ENCODE measurements at regions not wholly inside any gene's neighbourhood (a gene's known extent, or its start where the extent isn't known, plus 50 kb on each side); places are given as distances from the start of the nearest gene placed in this dataset.
"Not testable (repeated sequence)": the region's sequence is repeated elsewhere in the genome, so short reads cannot be mapped to it uniquely, and the experiment has no call there.

DNA sequence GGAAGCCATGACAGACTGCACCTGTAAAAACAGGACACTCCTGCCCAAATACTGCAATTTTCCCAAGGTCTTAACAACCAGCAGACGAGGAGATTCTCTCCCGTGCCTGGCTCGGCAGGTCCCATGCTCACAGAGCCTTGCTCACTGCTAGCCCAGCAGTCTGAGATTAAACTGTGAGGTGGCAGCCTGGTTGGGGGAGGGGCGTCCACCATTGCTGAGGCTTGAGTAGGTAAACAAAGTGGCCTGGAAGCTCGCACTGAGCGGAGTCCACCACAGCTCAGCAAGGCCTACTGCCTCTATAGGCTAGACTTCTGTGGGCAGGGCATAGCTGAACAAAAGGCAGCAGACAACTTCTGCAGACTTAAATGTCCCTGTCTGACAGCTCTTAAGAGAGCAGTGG, 80.3 kb downstream of the ANXA5 start:
- DNase-seq = not testable (repeated sequence)

DNA sequence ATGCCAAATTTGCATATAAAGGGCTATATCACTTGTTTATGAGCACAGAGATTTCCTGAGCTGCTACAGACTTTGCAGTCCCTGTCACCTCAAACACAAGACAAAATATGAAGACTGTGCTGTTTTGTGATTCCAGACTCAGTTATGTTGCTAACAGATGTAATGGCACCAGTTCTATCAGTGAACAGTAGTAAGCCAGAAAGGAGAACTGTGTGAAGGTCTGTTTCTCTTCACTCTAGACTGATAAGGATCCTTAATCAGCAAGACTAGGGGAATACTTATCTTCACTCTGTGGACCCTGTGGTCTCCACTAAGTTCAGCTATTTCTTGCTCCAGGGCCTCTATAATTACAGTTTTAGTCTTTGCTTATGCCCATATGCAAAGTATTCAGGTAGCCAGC, 82.7 kb downstream of the ANXA5 start:
- no peak for DNase-seq

DNA sequence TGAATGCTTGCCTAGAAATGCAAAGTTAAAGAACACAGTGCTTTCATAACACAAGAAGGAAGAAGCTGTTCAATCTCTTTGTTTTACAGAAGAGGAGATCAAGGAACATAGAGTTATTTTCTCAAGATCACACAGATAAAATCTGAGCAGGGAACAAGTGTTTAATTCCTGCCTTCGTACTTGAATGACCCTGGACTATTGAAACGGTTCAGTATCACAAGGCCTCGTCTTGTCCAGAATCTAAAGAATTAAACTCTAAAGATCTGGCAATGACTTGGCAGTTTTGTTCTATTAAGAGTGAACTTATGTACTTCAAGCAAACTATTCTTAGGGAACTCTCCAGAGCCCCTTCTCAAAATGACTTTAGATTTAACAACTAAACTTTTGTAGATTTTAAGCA, 97.7 kb downstream of the ANXA5 start:
- DNase-seq = no peak

DNA sequence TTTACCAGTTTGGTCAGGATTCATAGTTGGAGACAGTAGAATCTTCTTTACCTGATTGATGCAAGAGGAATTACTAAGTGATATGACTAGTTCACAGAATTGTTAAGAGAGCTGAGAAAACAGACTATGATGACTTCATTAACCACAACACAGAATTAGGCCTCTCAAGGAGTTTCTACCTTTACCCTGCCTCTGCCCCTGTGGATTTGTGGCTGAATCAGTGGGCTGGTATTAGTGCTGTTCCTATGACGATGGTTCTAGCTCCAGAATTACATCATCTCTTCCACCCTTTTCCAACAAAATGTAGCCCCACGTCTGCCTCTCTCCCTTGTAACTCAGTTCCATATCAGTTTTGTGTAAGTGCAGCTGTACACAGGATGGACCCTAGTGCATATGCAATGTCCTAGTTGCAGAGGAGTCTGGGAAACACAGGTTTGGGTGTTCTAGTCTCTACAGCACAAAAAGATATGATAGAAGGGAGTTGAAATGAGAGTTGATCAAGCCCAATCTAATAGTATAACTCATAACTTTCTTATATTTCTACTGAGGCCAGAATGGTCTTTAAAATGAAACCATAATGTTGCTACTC, 99.3 kb downstream of the ANXA5 start:
- no peak for DNase-seq

DNA sequence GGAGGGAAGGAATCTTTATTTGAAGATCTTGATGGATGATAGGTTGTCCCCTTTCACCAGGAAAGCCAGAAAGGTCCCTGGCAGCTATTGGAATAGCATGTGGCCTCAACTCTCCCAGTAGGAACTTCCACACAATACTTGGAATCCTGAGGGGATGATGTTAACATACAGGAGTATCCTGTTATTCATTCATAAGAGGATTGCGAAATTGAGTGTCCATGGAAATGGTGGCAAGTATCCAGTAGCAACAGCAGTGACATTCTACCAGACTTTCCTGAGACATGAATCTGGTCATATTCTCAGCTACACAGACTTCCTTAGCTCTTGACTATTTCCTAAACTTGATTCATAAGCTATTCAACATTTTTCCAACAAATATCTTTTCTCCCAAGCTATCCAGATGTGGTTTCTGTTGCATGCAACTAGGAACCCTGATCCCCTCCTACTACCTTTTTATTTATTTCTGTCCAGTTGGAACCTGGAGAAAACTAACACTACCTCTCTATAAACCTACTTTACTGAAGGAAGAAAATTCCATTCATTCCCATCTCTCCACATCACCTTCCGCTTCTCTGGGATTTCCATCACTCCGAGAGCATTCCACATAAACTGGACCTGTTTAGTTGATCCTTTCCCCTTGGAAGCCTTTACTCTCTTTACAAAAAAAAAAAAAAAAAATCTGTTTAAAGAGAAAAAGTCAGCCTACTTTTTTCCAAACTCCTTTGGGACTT, 101.8 kb downstream of the ANXA5 start:
- no peak for DNase-seq

DNA sequence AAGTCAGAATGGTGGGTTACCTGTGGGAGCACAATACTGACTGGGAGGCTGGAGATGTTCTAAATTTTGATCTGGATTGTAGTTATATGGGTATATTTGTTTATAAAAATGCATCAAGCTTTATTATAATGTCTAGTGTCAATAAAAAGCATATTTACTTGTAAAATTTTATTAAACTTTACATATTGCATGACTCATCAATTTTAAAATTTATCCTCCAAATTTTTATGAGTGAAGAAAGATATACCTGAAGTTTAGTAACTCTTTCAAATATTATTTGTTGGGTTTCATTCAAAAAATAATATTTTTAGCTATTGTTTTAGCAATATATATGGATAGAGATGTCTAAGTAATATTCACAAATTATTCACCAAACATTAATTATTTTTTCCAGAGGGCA, 103.0 kb downstream of the ANXA5 start:
- DNase-seq = no peak

DNA sequence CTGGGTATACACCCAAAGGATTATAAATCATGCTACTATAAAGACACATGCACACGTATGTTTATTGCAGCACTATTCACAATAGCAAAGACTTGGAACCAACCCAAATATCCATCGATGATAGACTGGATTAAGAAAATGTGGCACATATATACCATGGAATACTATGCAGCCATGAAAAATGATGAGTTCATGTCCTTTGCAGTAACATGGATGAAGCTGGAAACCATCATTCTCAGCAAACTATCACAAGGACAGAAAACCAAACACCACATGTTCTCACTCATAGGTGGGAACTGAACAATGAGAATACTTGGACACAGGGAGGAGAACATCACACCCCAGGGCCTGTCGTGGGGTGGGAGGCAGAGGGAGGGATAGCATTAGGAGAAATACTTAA, 104.5 kb downstream of the ANXA5 start:
- not testable (repeated sequence) for DNase-seq

DNA sequence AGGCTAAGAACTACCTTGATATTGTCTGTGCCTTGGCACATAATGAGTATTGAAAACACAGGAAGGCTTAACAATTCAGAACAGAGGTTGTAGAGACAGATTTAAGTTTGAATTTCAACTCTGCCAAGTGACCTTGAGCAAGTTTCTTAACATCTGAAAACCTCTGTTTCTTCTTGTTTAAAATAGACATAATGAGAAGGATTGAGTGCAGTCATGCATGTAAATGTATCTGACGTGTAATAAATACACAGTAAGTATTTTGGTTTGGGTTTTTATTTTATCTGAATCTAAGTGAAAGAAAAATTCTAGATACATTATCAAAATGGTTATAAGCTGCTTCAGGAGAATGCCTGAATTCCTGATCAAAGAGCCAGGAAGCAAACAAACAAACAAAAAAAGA, 111.9 kb downstream of the ANXA5 start:
- DNase-seq = no peak

DNA sequence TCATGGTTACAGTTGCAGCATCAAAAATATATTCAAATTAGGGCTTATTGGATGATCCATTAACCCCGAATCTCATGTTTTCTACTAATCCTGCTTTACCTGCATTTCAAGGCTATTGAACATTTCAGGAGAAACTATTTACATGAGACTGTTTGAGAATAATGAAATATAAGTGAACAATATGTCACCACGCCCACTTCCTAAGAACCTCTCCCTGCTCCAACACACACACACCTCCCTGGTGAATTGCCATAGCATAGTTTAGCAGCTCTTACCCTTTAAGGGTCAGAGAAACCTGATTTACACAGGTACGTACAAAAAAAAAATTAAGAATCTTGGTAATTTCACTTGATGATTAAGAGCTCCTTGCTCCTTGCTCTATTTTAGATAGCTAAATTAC, 113.4 kb downstream of the ANXA5 start:
- DNase-seq = no peak

DNA sequence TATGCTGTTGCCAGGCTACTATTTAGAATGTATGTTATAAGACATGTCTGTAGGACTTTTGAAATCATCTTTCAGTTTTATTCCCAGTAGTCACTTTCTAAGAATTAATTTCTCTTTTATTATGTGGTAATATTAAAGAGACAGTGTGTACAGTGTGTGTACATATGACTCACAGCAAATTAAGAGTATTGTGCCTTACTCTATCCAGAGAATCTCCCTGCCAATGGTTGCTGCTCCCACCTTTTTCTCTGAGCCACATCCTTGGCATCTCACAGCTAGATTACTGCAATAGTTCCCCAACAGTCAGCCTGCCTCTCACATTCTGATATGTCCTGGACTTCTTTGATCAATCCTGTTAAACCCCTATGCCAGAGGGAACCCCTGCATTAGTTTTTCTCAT, 114.5 kb downstream of the ANXA5 start:
- DNase-seq = no peak

DNA sequence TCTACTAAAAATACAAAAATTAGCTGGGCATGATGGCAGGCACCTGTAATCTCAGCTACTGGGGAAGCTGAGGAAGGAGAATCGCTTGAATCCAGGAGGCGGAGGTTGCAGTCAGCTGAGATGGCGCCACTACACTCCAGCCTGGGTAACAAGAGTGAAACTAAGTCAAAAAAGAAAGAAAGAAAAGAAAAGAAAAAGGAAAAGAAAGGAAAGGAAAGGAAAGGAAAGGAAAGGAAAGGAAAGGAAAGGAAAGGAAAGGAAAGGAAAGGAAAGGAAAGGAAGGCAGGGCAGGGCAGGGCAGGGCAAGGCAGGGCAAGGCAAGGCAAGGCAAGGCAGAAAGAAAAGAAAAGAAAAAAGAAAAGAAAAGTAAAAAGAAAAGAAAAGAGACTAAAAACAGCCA, 121.4 kb downstream of the ANXA5 start:
- not testable (repeated sequence) for DNase-seq

DNA sequence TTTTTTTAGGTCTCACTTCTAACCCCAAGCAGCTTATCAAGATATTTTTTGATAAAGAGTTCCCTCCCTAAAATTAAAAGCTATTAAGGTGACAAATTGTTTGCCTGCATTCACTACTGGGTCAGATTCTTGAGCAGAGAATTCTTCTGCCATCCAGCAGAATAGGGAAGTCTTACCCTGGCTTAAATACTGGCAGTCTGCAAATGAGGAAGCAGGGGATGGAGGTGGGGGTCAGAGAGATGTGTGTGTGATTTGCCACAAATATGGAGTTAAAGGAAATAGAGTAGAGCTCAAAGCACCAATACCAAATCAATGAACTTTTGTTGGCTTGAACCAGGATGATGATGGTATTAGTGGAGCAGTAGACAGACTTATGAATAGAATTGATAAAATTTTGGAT, 122.2 kb downstream of the ANXA5 start:
- no peak for DNase-seq

DNA sequence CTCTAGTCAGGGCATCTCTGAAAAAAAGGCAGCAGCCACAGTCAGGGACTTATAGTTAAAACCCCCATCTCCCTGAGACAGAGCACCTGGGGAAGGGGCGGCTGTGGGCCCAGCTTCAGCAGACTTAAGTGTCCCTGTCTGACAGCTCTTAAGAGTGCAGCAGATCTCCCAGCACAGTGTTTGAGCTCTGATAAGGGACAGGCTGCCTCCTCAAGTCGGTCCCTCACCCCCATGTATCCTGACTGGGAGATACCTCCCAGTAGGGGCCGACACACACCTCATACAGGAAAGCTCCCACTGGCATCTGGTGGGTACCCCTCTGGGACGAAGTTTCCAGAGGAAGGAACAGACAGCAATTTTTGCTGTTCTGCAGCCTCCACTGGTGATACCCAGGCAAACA, 129.0 kb downstream of the ANXA5 start:
- no peak for DNase-seq

DNA sequence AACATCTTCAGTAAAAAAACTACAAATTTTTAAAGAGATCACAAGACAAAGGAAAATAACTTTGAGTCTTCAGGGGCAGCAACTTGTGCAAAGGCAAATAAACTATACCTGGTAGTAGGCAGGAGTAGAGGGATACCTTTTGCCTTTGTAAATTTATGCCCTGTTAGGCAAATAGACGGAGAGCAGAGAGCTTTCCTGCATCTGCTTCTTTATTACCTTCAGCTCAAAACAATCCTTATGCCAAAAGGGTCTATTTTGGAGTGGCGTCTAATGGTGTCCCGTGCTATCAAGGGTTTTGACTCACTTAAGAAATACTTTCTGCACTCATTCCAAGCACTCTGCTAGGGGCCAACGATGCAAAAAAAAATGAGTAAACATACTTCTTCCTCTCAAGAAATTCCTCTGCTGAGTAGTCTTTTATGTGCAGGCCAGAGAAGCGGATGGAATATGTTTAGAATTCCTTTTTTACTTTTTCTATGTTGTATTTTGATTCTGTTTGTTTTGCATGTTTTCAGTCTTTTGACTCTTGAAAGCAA, 131.9 kb downstream of the ANXA5 start:
- no peak for DNase-seq

DNA sequence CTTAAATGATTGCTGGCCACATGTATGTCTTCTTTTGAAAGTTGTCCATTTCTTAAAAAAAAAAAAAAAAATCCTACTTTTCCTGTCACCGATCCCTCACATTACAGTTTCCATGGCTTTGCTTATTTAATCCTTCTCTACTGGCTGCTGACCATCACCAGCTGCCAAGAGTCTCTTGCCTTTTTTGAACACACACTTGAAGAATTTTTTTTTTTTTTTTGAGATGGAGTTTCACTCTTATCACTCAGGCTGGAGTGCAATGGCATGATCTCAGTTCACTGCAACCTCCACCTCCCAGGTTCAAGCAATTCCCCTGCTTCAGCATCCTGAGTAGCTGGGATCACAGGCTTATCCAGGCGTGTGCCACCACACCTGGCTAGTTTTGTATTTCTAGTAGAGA, 134.0 kb downstream of the ANXA5 start:
- no peak for DNase-seq

DNA sequence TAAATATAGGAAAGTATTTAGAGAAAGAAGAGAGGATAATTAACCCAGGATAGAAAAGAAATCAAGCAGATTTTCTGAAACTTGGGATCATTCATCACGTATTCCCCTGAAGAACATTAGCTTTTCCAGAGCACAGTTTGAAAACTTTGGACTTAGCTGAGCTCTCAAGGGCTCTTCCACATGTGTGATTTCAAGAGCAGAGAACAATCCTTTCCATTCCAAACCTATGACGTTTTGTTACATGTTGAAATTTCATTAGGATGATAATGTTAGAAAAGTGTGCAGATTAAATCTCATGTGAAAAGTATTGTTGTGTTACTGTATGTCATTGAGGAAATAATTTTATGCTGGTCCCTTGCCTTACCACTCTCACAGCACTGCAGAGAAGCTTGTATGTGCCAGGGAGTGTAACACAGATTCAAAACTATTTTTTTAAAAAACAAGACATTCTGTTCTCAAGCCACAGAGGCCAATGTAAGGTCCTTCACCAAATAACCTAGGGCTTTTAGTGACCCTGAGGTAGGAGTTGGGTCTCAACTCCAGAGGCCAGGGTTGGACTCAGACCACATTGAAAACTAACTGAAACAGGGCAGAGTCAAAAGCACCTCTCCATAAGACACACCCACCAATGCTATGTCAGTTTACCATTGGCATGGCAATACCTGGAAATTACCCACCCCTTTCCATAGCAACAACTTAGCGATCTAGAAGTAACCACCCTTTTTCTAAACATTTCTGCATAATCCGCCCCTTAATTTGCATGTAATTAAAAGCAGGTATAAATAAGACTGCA, 141.3 kb downstream of the ANXA5 start:
- DNase-seq = no peak

DNA sequence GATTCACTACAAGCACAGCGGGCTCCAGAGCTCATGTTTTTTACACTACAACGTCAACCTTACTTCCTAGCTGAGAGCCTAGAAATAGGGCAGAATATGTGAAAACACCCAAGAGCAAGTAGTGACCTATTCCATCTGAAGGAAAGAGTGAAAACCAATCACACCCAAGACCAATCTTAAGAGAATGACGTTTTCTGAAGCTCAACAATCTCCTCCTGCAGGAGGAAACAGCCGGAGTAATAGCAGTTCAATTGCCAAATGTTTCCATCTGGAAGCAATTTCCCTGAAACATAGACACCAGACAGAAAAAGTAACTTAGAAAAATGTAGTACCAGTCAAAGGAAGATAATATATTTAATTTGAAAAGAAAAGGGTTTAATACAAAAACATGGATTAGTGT, 142.4 kb downstream of the ANXA5 start:
- DNase-seq = no peak

DNA sequence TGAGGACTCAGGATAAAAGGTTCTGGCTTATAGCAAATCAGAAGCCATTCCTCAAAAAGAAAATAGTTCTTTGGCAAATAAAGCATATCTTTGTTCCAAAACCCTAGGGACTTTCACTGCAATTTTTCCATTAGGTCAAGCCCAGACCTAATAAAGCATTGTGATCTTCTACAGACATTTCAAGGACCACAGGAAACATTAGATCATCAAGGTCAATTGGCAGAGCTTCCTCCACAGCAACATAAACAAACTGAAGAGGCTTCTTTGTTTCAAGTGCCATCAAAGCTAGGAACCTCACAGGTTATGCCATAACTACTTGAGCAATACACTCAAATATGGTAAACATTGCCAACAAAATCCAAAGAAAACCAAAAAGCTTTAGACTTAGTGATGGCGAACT, 144.9 kb downstream of the ANXA5 start:
- DNase-seq = no peak

DNA sequence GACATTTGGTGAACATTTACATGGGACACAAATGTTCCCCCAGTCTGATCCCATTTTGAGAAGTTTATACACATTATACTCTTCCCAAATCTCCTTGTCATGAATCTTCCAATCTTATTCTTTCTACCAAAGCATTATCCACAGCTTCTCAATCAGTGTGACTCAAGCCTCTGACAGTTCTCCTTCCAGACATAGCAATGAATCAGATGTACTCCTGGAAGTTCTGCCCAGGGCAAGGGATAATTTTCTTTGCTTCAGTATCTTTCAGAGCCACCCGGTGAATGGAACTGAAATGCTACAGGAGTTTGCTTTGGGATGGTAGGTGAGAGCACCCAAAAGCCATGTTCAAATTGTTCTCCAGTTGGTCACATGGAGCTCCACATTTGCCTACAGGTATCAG, 145.5 kb downstream of the ANXA5 start:
- no peak for DNase-seq

DNA sequence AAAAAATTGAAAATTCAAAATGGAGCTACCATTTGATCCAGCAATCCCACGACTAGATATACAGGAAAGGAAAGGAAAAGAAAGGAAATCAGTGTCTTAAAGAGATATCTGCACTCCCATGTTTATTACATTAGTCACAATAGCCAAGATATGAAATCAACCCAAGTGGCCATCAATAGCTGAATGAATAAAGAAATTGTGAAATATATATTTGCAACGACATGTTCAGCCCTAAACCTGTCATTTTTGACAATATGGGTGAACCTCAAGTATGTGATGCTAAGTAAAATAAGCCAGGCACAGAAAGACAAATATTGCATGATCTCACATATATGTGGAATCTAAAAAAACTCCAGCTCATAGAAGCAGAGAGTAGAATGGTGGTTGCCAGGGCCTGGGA, 155.1 kb downstream of the ANXA5 start:
- DNase-seq = no peak

DNA sequence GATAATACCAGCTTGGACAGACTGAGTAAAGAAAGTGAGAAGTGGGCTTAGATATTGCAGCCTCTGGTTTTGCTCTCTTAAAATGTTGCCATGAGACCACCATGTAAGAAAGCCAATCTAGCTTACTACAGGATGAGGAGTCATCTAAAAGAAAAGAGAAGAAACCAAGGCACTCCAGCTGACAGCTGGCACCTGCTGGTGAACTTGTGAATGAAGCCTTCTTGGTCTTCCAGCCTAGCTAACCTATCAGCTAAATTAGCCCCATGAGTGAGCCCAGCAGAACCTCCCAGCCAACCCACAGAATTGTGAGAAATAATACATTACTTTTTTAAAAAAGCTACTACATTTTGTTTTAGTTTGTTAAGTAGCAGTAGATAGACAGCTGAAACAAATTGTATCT, 154.5 kb upstream of the QRFPR start:
- no peak for DNase-seq

DNA sequence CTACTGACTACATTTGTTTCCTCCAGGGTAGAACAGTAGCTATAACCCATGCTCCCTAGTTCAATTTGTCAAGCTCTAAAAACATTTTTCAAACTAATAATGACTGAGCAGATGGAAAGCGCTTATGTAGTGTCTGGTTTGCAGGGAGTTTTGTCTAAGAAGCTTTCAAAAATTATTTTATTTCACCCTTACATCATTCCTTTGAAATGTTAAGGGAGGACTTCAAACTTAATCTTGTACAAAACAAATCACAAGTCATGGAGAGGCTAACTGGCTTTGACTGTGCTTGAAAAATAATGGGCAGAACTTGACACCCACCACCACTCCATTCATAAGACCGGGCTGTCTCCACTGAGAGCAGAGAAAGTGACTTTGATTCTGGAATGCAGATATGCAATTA, 153.4 kb upstream of the QRFPR start:
- DNase-seq = no peak

DNA sequence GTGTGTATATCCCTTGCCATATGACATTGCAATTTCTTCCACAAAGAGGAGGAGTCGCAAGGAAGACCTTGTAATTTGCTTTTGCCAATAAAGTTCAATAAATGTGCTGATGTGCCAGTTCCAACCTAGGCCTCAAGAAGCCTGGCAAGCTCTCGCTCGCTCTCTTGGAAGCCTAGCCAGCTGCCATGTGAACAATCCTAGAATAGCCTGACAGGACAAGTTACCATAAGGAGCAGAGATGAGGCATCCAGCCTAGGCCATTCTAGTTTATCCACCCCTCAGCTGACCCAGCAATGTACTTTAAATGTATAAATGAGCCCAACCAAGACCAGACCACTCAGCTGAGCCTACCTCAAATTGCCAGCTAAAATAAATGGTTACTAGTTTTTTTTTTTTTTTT, 145.7 kb upstream of the QRFPR start:
- no peak for DNase-seq

DNA sequence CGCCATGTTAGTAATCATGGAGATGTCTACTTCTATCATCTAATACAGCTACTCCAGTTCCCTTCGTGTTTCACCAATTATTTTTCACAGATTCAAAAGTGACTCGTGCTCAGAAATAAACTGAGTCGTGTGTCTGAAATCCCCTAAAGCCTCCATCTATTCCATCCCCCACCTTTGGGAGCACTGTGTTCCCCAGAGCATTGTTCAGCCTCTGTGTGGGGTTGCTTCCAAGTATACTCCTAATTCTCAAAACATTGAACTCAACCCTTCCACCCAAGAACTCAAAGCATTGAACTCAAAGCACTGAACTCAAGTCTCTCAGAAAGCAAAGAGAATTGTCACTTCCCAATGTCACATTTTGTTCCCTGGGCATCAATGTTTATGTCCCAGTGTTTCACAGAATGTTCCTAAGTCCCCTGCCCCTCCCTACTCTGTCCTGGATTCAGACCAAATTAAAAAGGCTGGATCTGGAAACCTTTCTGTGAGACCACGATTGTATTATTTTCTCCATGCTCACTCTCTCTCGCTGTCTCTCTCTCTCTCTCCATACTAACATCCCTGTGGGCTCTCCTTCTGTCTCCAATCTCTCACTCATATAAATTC, 138.5 kb upstream of the QRFPR start:
- no peak for DNase-seq

Data from NCI-H1436 treated with DMSO at 0.1 percent for 48 hours (cell line).